GM23338 (cell line): ENCODE measurements at regions not wholly inside any gene's neighbourhood (a gene's known extent, or its start where the extent isn't known, plus 50 kb on each side); places are given as distances from the start of the nearest gene placed in this dataset.

Experiments
- ATAC-seq: fragments of 200-7000 bp; cut with Tn5 transposase; 3 replicates; pipeline ENCODE4 v1.9.1; 2020
- DNase-seq: peaks from one replicate; pipeline ENCODE4 v3.0.0-alpha.2; 2015; ENCODE audit warnings: low spot score
- H2AFZ ChIP-seq: fragments of 200-600 bp; sonication (generic); 2 replicates; pipeline ENCODE4 v1.8.0; 2016; ENCODE audit warnings: antibody characterized with exemption, mild to moderate bottlenecking, moderate library complexity
- H3F3A ChIP-seq: fragments of 200-600 bp; sonication (generic); replicated peaks from 2 replicates; pipeline ENCODE4 v1.8.0; 2017; ENCODE audit warnings: antibody characterized with exemption, mixed run types, low read depth
- H3K27ac ChIP-seq: fragments of 200-600 bp; sonication (generic); 2 replicates; pipeline ENCODE4 v1.6.1; 2016; ENCODE audit warnings: low read depth
- H3K27me3 ChIP-seq: fragments of 200-600 bp; sonication (generic); 2 replicates; pipeline ENCODE4 v1.8.0; 2016; ENCODE audit warnings: mild to moderate bottlenecking, mixed run types, moderate library complexity; ENCODE audit not compliant: insufficient read depth
- H3K36me3 ChIP-seq: fragments of 200-600 bp; sonication (generic); 2 replicates; pipeline ENCODE4 v1.8.0; 2016; ENCODE audit warnings: mild to moderate bottlenecking; ENCODE audit not compliant: insufficient read depth
- H3K4me1 ChIP-seq: fragments of 200-600 bp; sonication (generic); 2 replicates; pipeline ENCODE4 v1.8.0; 2016; ENCODE audit warnings: mild to moderate bottlenecking, moderate library complexity; ENCODE audit not compliant: insufficient read depth
- H3K4me2 ChIP-seq: fragments of 200-600 bp; sonication (generic); 2 replicates; pipeline ENCODE4 v1.7.1; 2017; ENCODE audit warnings: mixed run types
- H3K4me3 ChIP-seq: fragments of 200-600 bp; sonication (generic); 2 replicates; pipeline ENCODE4 v1.6.1; 2016; ENCODE audit warnings: mixed run types
- H3K79me2 ChIP-seq: fragments of 200-600 bp; sonication (generic); replicated peaks from 2 replicates; pipeline ENCODE4 v1.8.0; 2017; ENCODE audit warnings: mild to moderate bottlenecking; ENCODE audit not compliant: insufficient read depth
- H3K9me2 ChIP-seq: fragments of 200-600 bp; sonication (generic); 2 replicates; pipeline ENCODE4 v1.8.0; 2017; ENCODE audit not compliant: insufficient read depth
- H4K20me1 ChIP-seq: fragments of 200-600 bp; sonication (generic); replicated peaks from 2 replicates; pipeline ENCODE4 v1.8.0; 2017; ENCODE audit warnings: mild to moderate bottlenecking; ENCODE audit not compliant: insufficient read depth
- H3K27ac Mint-ChIP-seq: 2 replicates; pipeline ENCODE4 v1.8.0; 2020; ENCODE audit warnings: inconsistent platforms, mild to moderate bottlenecking, moderate library complexity, mixed read lengths
- H3K27me3 Mint-ChIP-seq: 3 replicates; pipeline ENCODE4 v1.8.0; 2022; ENCODE audit warnings: low read depth, mild to moderate bottlenecking, moderate library complexity, mixed read lengths, inconsistent platforms; ENCODE audit not compliant: insufficient read depth, poor library complexity
- H3K36me3 Mint-ChIP-seq: 3 replicates; pipeline ENCODE4 v1.8.0; 2021; ENCODE audit warnings: low read depth, mild to moderate bottlenecking, inconsistent platforms, moderate library complexity, mixed read lengths
- H3K4me1 Mint-ChIP-seq: 3 replicates; pipeline ENCODE4 v1.8.0; 2020; ENCODE audit warnings: mild to moderate bottlenecking, inconsistent platforms, mixed read lengths
- H3K4me3 Mint-ChIP-seq: 3 replicates; pipeline ENCODE4 v1.8.0; 2021; ENCODE audit warnings: moderate library complexity, mild to moderate bottlenecking, inconsistent platforms, mixed read lengths
- H3K9me3 Mint-ChIP-seq: 3 replicates; pipeline ENCODE4 v1.8.0; 2020; ENCODE audit warnings: moderate library complexity, mild to moderate bottlenecking, inconsistent platforms, mixed read lengths
- CTCF ChIP-seq, 2 experiments: fragments of 200-600 bp in 1 of 2; sonication (generic) in 1 of 2; conservative IDR thresholded peaks; 2 replicates each; pipeline versions ENCODE4 v1.5.1 to v1.6.1; 2016 to 2017; ENCODE audit warnings: antibody characterized with exemption in 2 of 2, low read depth in 2 of 2, mild to moderate bottlenecking in 2 of 2, moderate library complexity in 1 of 2
- ETS1 ChIP-seq: IDR thresholded peaks from 2 replicates; pipeline ENCODE4 v1.6.1; 2016; ENCODE audit warnings: antibody characterized with exemption
- JUNB ChIP-seq: IDR thresholded peaks from one replicate; pipeline ENCODE4 v1.6.1; 2016; ENCODE audit warnings: antibody characterized with exemption; ENCODE audit not compliant: unreplicated experiment
- POLR2AphosphoS5 ChIP-seq: IDR thresholded peaks from 2 replicates; pipeline ENCODE4 v1.6.1; 2016; ENCODE audit warnings: antibody characterized with exemption, low read depth
- REST ChIP-seq: IDR thresholded peaks from one replicate; pipeline ENCODE4 v1.6.1; 2018; ENCODE audit warnings: antibody characterized with exemption; ENCODE audit not compliant: unreplicated experiment
- ZNF462 ChIP-seq: fragments of 250-450 bp; sonication (Bioruptor Pico); IDR thresholded peaks from 2 replicates; pipeline ENCODE4 v1.5.0; 2020; ENCODE audit warnings: mild to moderate bottlenecking, moderate library complexity

- no peak overlapping the region for H3K4me3 Mint-ChIP-seq
- no peaks in the 10 kb centered on the region; the same call in 1 of the 2 replicates for H3K9me2 ChIP-seq
- H3K36me3 ChIP-seq: no peaks in the 10 kb centered on the region
- no peaks in the 10 kb centered on the region for H3K4me1 ChIP-seq
- H3F3A ChIP-seq: no peaks in the 10 kb centered on the region
- no peak overlapping the region for H3K4me3 ChIP-seq
- no peak for TF ChIP-seq JUNB
- no peak for TF ChIP-seq POLR2AphosphoS5
- no peak for TF ChIP-seq ZNF462 (CRISPR knock-in tag)
- DNase-seq: no peak
- no peaks in the 10 kb centered on the region for H3K79me2 ChIP-seq
- no peak overlapping the region for H3K27ac Mint-ChIP-seq
- no peaks in the 10 kb centered on the region for H3K27me3 ChIP-seq
- H3K36me3 Mint-ChIP-seq: peaks cover under 1% of the 10 kb centered on the region
- H3K27ac ChIP-seq: no peak overlapping the region
- peaks cover 1% of the 10 kb centered on the region; the same call in 1 of the 3 replicates for H3K9me3 Mint-ChIP-seq
- no peak overlapping the region for H3K4me2 ChIP-seq
- no peaks in the 10 kb centered on the region for H4K20me1 ChIP-seq
- H3K27me3 Mint-ChIP-seq: peaks cover 3% of the 10 kb centered on the region
- H2AFZ ChIP-seq: no peak overlapping the region
- no peak for ATAC-seq
- H3K4me1 Mint-ChIP-seq: peaks cover 9% of the 10 kb centered on the region; the same call in 2 of the 3 replicates
These were observed 713.9 kb downstream of the EFNA5 start for GRCh38 chr5:106956886-106957285.

GRCh38 chr5:106956187-106956586, 714.5 kb downstream of the EFNA5 start:
- H3K36me3 ChIP-seq: no peaks in the 10 kb centered on the region
- H3K27me3 ChIP-seq: no peaks in the 10 kb centered on the region
- H3K27ac ChIP-seq: no peak overlapping the region
- H3K27ac Mint-ChIP-seq: no peak overlapping the region
- no peaks in the 10 kb centered on the region for H3F3A ChIP-seq
- no peak overlapping the region for H3K4me3 Mint-ChIP-seq
- H3K79me2 ChIP-seq: no peaks in the 10 kb centered on the region
- H3K9me3 Mint-ChIP-seq: no peaks in the 10 kb centered on the region
- H2AFZ ChIP-seq: no peak overlapping the region
- H3K4me1 ChIP-seq: no peaks in the 10 kb centered on the region
- H3K9me2 ChIP-seq: no peaks in the 10 kb centered on the region; the same call in 1 of the 2 replicates
- ATAC-seq (peak; percentile 34; the same call in 2 of the 3 replicates), DNase-seq (peak; percentile 38)
- no peaks in the 10 kb centered on the region for H4K20me1 ChIP-seq
- H3K4me3 ChIP-seq: no peak overlapping the region
- H3K4me2 ChIP-seq: no peak overlapping the region
- no peaks in the 10 kb centered on the region for H3K36me3 Mint-ChIP-seq
- H3K27me3 Mint-ChIP-seq: peaks cover 3% of the 10 kb centered on the region
- H3K4me1 Mint-ChIP-seq: peaks cover 9% of the 10 kb centered on the region; the same call in 2 of the 3 replicates
- no peak for TF ChIP-seq REST
- peak; percentile 27 to 37; a peak in 3 of 4 replicates for TF ChIP-seq CTCF (conservative IDR thresholded peaks at IDR 0.05; ENCODE audit: low read depth in 2 of 2)
- no peak for TF ChIP-seq ETS1
